ENCODE measurements at regions not wholly inside any gene's neighbourhood (a gene's known extent, or its start where the extent isn't known, plus 50 kb on each side); places are given as distances from the start of the nearest gene placed in this dataset.

DNA sequence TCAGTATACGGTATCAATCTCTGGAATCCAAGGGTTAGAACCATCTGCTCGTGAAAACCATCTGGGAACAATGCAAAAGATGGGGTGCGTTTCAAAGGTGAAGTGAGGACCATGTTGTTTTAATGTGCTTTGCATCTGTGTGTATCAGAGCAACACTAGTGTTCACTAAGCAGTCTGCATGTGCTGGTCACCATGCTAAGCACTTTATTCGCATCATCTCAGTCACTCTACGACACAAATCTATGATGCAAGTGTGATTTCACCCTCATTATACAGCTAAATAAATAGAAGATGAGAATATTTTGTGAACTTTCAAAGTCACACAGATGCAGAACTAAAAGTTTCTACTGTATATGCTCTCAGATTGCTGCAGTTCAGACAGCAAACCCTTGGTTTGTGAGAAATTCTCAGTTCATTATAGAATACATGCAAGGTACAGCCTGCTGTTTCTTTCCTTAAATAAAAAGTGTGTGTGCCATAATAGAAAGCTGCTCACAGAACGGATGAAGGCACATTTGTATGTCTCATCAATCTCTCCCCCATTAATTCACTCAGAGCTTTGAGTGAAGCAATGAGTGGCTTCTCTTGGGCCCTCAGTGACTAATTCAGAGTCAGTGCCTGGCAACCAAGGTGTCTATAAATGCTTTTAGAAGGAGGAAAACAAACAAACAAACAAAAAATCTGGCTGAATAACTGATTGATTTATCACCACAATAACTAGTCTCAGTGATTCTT, 652.8 kb upstream of the SOX11 start:
- DNase-seq (ENCODE audit: extremely low spot score), result no peak
- no peaks in the 10 kb centered on the region for H3K9me3 ChIP-seq
- TF ChIP-seq EP300 (IDR thresholded peaks at IDR 0.05) (no peak), POLR2AphosphoS5 (IDR thresholded peaks at IDR 0.05) (no peak), CTCF (IDR thresholded peaks at IDR 0.05) (no peak), POLR2A (IDR thresholded peaks at IDR 0.05; ENCODE audit: low read depth) (no peak)
- H3K27me3 ChIP-seq, result no peaks in the 10 kb centered on the region
- no peak overlapping the region for H3K4me3 ChIP-seq
- intact Hi-C loops (cut with DNase I), result no loop called here
- no peaks in the 10 kb centered on the region for H3K36me3 ChIP-seq
- peaks cover 0 to 20% (median 12%) of the 10 kb centered on the region in 4 donors for H3K4me1 ChIP-seq
- H3K27ac ChIP-seq (replicated peaks in 1 of 4), result no peak overlapping the region
- 92% methylated on average over 6 of the region's 6 CpGs for WGBS

DNA sequence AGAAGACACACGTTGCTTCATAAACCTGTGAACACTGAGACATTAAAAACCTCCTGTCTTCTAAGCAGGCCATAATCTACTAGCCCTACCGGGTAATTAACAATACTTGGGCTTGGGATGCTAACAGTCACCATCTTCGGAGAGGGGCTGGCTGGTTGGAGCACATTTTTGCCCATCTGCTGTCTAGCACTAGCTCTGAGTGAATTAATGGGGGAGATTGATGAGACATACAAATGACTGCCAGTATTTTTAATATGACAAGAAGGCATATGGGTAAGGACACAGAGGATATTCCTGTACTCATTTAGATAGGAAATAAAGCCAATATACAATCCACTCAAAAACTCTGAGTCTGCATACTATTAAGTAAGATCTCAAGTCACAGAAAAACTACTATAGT, 651.6 kb upstream of the SOX11 start:
- TF ChIP-seq EP300 (IDR thresholded peaks at IDR 0.05), result no peak
- TF ChIP-seq CTCF (IDR thresholded peaks at IDR 0.05), result no peak
- no peak for TF ChIP-seq POLR2A (IDR thresholded peaks at IDR 0.05; ENCODE audit: low read depth)
- no peak for TF ChIP-seq POLR2AphosphoS5 (IDR thresholded peaks at IDR 0.05)
- no peak overlapping the region for H3K27ac ChIP-seq (replicated peaks in 1 of 4)
- WGBS, result 87% methylated on average over 3 of the region's 3 CpGs
- H3K4me1 ChIP-seq, result peaks cover 0 to 20% (median 12%) of the 10 kb centered on the region in 4 donors
- no peaks in the 10 kb centered on the region for H3K27me3 ChIP-seq
- H3K9me3 ChIP-seq, result no peaks in the 10 kb centered on the region
- intact Hi-C loops (cut with DNase I), result no loop called here
- DNase-seq (ENCODE audit: extremely low spot score), result no peak
- H3K36me3 ChIP-seq, result no peaks in the 10 kb centered on the region
- H3K4me3 ChIP-seq, result no peak overlapping the region

DNA sequence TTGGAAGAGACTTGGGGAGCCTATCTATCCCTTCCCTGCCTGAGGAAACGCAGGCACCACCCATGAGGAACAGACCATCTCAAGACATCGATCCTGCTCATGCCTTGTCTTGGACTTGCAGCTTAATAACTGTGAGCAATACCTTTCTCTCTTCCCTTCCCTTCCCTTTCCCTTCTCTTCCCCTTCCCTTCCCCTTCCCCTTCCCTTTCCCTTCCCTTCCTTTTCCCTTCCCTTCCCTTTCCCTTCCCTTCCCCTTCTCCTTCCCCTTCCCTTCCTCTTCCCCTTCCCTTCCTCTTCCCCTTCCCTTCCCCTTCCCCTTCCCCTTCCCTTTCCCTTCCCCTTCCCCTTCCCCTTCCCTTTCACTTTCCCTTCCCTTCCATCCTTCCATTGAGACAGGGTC, 650.7 kb upstream of the SOX11 start:
- H3K4me3 ChIP-seq, result no peak overlapping the region
- H3K4me1 ChIP-seq, result peaks cover 0 to 20% (median 12%) of the 10 kb centered on the region in 4 donors
- no peaks in the 10 kb centered on the region for H3K9me3 ChIP-seq
- intact Hi-C loops (cut with DNase I), result no loop called here
- H3K36me3 ChIP-seq, result no peaks in the 10 kb centered on the region
- 94% methylated on average over 2 of the region's 2 CpGs for WGBS
- H3K27me3 ChIP-seq, result no peaks in the 10 kb centered on the region
- H3K27ac ChIP-seq (replicated peaks in 1 of 4), result no peak overlapping the region
- DNase-seq (ENCODE audit: extremely low spot score), result no peak
- no peak for TF ChIP-seq EP300 (IDR thresholded peaks at IDR 0.05)

- Histone ChIP-seq H3K4me3 (no peak overlapping the region), H3K36me3 (no peaks in the 10 kb centered on the region), H3K4me1 (peaks cover 0 to 20% (median 12%) of the 10 kb centered on the region in 4 donors), H3K27ac (replicated peaks in 1 of 4) (peak overlapping the region in 3 of 4 donors; percentile 24 to 52 (median 28)), H3K27me3 (no peaks in the 10 kb centered on the region), H3K9me3 (no peaks in the 10 kb centered on the region)
- WGBS, result 63% methylated on average over 4 of the region's 4 CpGs
- intact Hi-C loops (cut with DNase I), result no loop called here
- TF ChIP-seq CTCF (IDR thresholded peaks at IDR 0.05) (no peak), EP300 (IDR thresholded peaks at IDR 0.05) (no peak), POLR2AphosphoS5 (IDR thresholded peaks at IDR 0.05) (no peak), POLR2A (IDR thresholded peaks at IDR 0.05; ENCODE audit: low read depth) (no peak)
- no peak for DNase-seq (ENCODE audit: extremely low spot score)
Measured at GRCh38 chr2:5042666-5043440, 649.3 kb upstream of the SOX11 start.

DNA sequence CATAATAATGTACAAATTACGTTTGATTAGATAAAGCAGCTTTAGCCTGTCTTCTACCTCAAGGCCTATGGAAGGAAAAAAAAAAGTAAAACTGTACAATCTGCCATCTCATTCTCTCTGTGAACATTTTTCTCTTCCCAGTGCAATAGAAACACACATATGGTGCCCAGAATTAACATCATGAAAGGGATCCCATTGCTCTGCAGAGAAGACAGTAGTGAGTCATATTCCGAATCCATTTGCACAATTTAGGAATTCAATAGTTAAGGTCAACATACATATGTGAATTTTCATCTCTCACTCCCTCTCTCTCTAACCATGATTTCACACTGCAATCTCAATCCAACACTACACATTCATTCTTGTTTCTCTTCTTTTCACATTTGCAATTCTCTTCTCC, 640.9 kb upstream of the SOX11 start:
- Histone ChIP-seq H3K36me3 (no peaks in the 10 kb centered on the region), H3K27ac (replicated peaks in 1 of 4) (no peak overlapping the region), H3K9me3 (no peaks in the 10 kb centered on the region), H3K4me3 (no peak overlapping the region), H3K27me3 (no peaks in the 10 kb centered on the region), H3K4me1 (no peaks in the 10 kb centered on the region)
- DNase-seq (ENCODE audit: extremely low spot score), result no peak
- intact Hi-C loops (cut with DNase I), result no loop called here
- WGBS, result 82% methylated on average over 2 of the region's 2 CpGs
- no peak for TF ChIP-seq POLR2A (IDR thresholded peaks at IDR 0.05; ENCODE audit: low read depth)
